ENCODE measurements at regions not wholly inside any gene's neighbourhood (a gene's known extent, or its start where the extent isn't known, plus 50 kb on each side); places are given as distances from the start of the nearest gene placed in this dataset.

- no peak for TF ChIP-seq YY1 (IDR thresholded peaks at IDR 0.05; ENCODE audit: insufficient read depth, insufficient read length)
- no peak for TF ChIP-seq ZNF274 (IDR thresholded peaks at IDR 0.05; ENCODE audit: low read depth, low read length)
- no peak for TF ChIP-seq SUZ12 (IDR thresholded peaks at IDR 0.05; ENCODE audit: extremely low read depth, insufficient read depth, insufficient read length)
Observed at GRCh38 chr10:50981904-50982303, 92.4 kb upstream of the PRKG1 start.

All from NT2/D1 (cell line).